ENCODE measurements at regions not wholly inside any gene's neighbourhood (a gene's known extent, or its start where the extent isn't known, plus 50 kb on each side); places are given as distances from the start of the nearest gene placed in this dataset.
A peak's percentile ranks its signal among the peaks of the same experiment; 100 is the strongest.

- no peak for DNase-seq (ENCODE audit: low read depth)
These were observed 187.7 kb upstream of the POU5F2 start for GRCh38 chr5:93929131-93929530.

- peak; percentile 16 for DNase-seq (ENCODE audit: low read depth)
These were observed 185.6 kb upstream of the POU5F2 start for GRCh38 chr5:93926831-93927620.

GRCh38 chr5:93925321-93925720, 183.9 kb upstream of the POU5F2 start:
- DNase-seq (ENCODE audit: low read depth) = peak; percentile 19

- DNase-seq (ENCODE audit: low read depth) = no peak
These were observed 183.2 kb upstream of the POU5F2 start for GRCh38 chr5:93924628-93925027.

GRCh38 chr5:93922551-93922950, 181.2 kb upstream of the POU5F2 start:
- DNase-seq (ENCODE audit: low read depth) = no peak

GRCh38 chr5:93921001-93921400, 179.6 kb upstream of the POU5F2 start:
- DNase-seq (ENCODE audit: low read depth) = no peak

GRCh38 chr5:93916872-93917271, 175.5 kb upstream of the POU5F2 start:
- DNase-seq (ENCODE audit: low read depth) = no peak

GRCh38 chr5:93915142-93915553, 173.7 kb upstream of the POU5F2 start:
- peak; percentile 72 for DNase-seq (ENCODE audit: low read depth)

GRCh38 chr5:93911609-93912008, 170.2 kb upstream of the POU5F2 start:
- DNase-seq (ENCODE audit: low read depth) = no peak

GRCh38 chr5:93909356-93909755, 168.0 kb upstream of the POU5F2 start:
- DNase-seq (ENCODE audit: low read depth) = peak; percentile 35

GRCh38 chr5:93904917-93905316, 163.5 kb upstream of the POU5F2 start:
- no peak for DNase-seq (ENCODE audit: low read depth)

- DNase-seq (ENCODE audit: low read depth) = no peak
These were observed 160.9 kb upstream of the POU5F2 start for GRCh38 chr5:93902288-93902687.

GRCh38 chr5:93899026-93899600, 157.7 kb upstream of the POU5F2 start:
- DNase-seq (ENCODE audit: low read depth) = peak; percentile 40

GRCh38 chr5:93894601-93895354, 153.4 kb upstream of the POU5F2 start:
- DNase-seq (ENCODE audit: low read depth) = peak; percentile 28

- no peak for DNase-seq (ENCODE audit: low read depth)
These were observed 151.7 kb upstream of the POU5F2 start for GRCh38 chr5:93893075-93893474.

GRCh38 chr5:93892481-93892880, 151.1 kb upstream of the POU5F2 start:
- DNase-seq (ENCODE audit: low read depth) = no peak

- DNase-seq (ENCODE audit: low read depth) = no peak
These were observed 150.4 kb upstream of the POU5F2 start for GRCh38 chr5:93891491-93892480.

- no peak for DNase-seq (ENCODE audit: low read depth)
These were observed 149.3 kb upstream of the POU5F2 start for GRCh38 chr5:93890657-93891056.

- DNase-seq (ENCODE audit: low read depth) = no peak
These were observed 146.3 kb upstream of the POU5F2 start for GRCh38 chr5:93887678-93888077.

GRCh38 chr5:93886917-93887361, 145.5 kb upstream of the POU5F2 start:
- DNase-seq (ENCODE audit: low read depth) = no peak

- DNase-seq (ENCODE audit: low read depth) = no peak
These were observed 144.9 kb upstream of the POU5F2 start for GRCh38 chr5:93886098-93886806.
